ENCODE measurements at regions not wholly inside any gene's neighbourhood (a gene's known extent, or its start where the extent isn't known, plus 50 kb on each side); places are given as distances from the start of the nearest gene placed in this dataset.

- Histone ChIP-seq H3K27ac (ENCODE audit: insufficient read depth, low read depth, low read length) (no peak overlapping the region), H3K27me3 (ENCODE audit: control insufficient read depth in 2 of 2, insufficient read depth in 2 of 2, low read length in 2 of 2) (no peaks in the 10 kb centered on the region), H3K9me1 (replicated peaks; ENCODE audit: control insufficient read depth, extremely low read depth, insufficient read depth, low read length) (no peaks in the 10 kb centered on the region), H3K9ac (replicated peaks; ENCODE audit: extremely low read depth, insufficient read depth, low read length) (no peak overlapping the region), H3K4me2 (ENCODE audit: insufficient read depth, low read length) (no peak overlapping the region), H3K79me2 (ENCODE audit: control insufficient read depth, insufficient read depth, low read length) (no peaks in the 10 kb centered on the region), H2AFZ (ENCODE audit: low read depth, low read length) (no peak overlapping the region), H3K4me1 (ENCODE audit: control insufficient read depth, extremely low read depth, insufficient read depth, low read length) (no peaks in the 10 kb centered on the region), H4K20me1 (replicated peaks; ENCODE audit: control insufficient read depth, extremely low read depth, insufficient read depth, low read length) (no peaks in the 10 kb centered on the region), H3K4me3 (replicated peaks in 1 of 3; ENCODE audit: insufficient read depth in 1 of 3, low read depth in 1 of 3, low read length in 3 of 3) (no peak overlapping the region), H3K9me3 (replicated peaks; ENCODE audit: control insufficient read depth, insufficient read depth, low read length) (no peaks in the 10 kb centered on the region), H3K36me3 (ENCODE audit: control insufficient read depth in 2 of 2, extremely low read depth in 1 of 2, insufficient read depth in 2 of 2, low read length in 2 of 2) (no peaks in the 10 kb centered on the region)
- BruUV-seq (replicated peaks), result no TSS peak
- POLR2A ChIA-PET, result no interaction called here
- intact Hi-C loops (cut with micrococcal nuclease), result no loop called here
- CTCF ChIA-PET, result interaction anchor here (2.9 kb wide), 1 partner anchor 11 kb away, joined by 8 read pairs; no protein-coding TSS in a partner anchor
- dilution Hi-C loops (cut with MboI; ENCODE audit: extremely low pct_ligation_motif_present, low sequenced_read_pairs), result no loop called here
- no peak for TF ChIP-seq JUN (IDR thresholded peaks at IDR 0.05; ENCODE audit: borderline replicate concordance, insufficient read depth, insufficient read length, low read depth)
- no peak for TF ChIP-seq MYC (IDR thresholded peaks at IDR 0.05; ENCODE audit: low read depth, low read length)
- no peak for TF ChIP-seq EZH2 (IDR thresholded peaks at IDR 0.05; ENCODE audit: borderline replicate concordance, low read depth, low read length, severe bottlenecking)
- no peak for TF ChIP-seq POLR2A (IDR thresholded peaks at IDR 0.05; ENCODE audit: low read depth, low read length)
- no peak for TF ChIP-seq MAX (IDR thresholded peaks at IDR 0.05; ENCODE audit: insufficient read depth, insufficient read length)
- TF ChIP-seq GATA2 (IDR thresholded peaks at IDR 0.05; ENCODE audit: insufficient read depth, insufficient read length, low read depth, low read length), result no peak
- no peak for TF ChIP-seq POLR2AphosphoS5 (IDR thresholded peaks at IDR 0.05; ENCODE audit: insufficient read depth, low read depth, low read length)
- FAIRE-seq (no peak), DNase-seq (ENCODE audit: low read depth, low spot score) (no peak)
These were observed 106.5 kb downstream of the C12orf50 start for GRCh38 chr12:87922736-87923135.

GRCh38 chr12:87921621-87922020, 107.6 kb downstream of the C12orf50 start:
- Histone ChIP-seq H4K20me1 (replicated peaks; ENCODE audit: control insufficient read depth, extremely low read depth, insufficient read depth, low read length) (no peaks in the 10 kb centered on the region), H2AFZ (ENCODE audit: low read depth, low read length) (no peak overlapping the region), H3K27me3 (ENCODE audit: control insufficient read depth in 2 of 2, insufficient read depth in 2 of 2, low read length in 2 of 2) (no peaks in the 10 kb centered on the region), H3K4me1 (ENCODE audit: control insufficient read depth, extremely low read depth, insufficient read depth, low read length) (no peaks in the 10 kb centered on the region), H3K36me3 (ENCODE audit: control insufficient read depth in 2 of 2, extremely low read depth in 1 of 2, insufficient read depth in 2 of 2, low read length in 2 of 2) (no peaks in the 10 kb centered on the region), H3K4me3 (replicated peaks in 1 of 3; ENCODE audit: insufficient read depth in 1 of 3, low read depth in 1 of 3, low read length in 3 of 3) (no peak overlapping the region), H3K9ac (replicated peaks; ENCODE audit: extremely low read depth, insufficient read depth, low read length) (no peak overlapping the region), H3K79me2 (ENCODE audit: control insufficient read depth, insufficient read depth, low read length) (no peaks in the 10 kb centered on the region), H3K9me1 (replicated peaks; ENCODE audit: control insufficient read depth, extremely low read depth, insufficient read depth, low read length) (no peaks in the 10 kb centered on the region), H3K9me3 (replicated peaks; ENCODE audit: control insufficient read depth, insufficient read depth, low read length) (no peaks in the 10 kb centered on the region), H3K27ac (ENCODE audit: insufficient read depth, low read depth, low read length) (no peak overlapping the region), H3K4me2 (ENCODE audit: insufficient read depth, low read length) (no peak overlapping the region)
- FAIRE-seq (no peak), DNase-seq (ENCODE audit: low read depth, low spot score) (no peak)
- POLR2A ChIA-PET, result no interaction called here
- CTCF ChIA-PET, result no interaction called here
- no TSS peak for BruUV-seq (replicated peaks)
- intact Hi-C loops (cut with micrococcal nuclease) (no loop called here), dilution Hi-C loops (cut with MboI; ENCODE audit: extremely low pct_ligation_motif_present, low sequenced_read_pairs) (no loop called here)
- TF ChIP-seq POLR2AphosphoS5 (IDR thresholded peaks at IDR 0.05; ENCODE audit: insufficient read depth, low read depth, low read length), result no peak
- TF ChIP-seq JUN (IDR thresholded peaks at IDR 0.05; ENCODE audit: borderline replicate concordance, insufficient read depth, insufficient read length, low read depth), result no peak
- no peak for TF ChIP-seq CTCF (IDR thresholded peaks at IDR 0.05; ENCODE audit: extremely low read depth in 1 of 2, insufficient read depth in 1 of 2, low read depth in 1 of 2, low read length in 2 of 2)
- TF ChIP-seq POLR2A (IDR thresholded peaks at IDR 0.05; ENCODE audit: low read depth, low read length), result no peak
- TF ChIP-seq GATA2 (IDR thresholded peaks at IDR 0.05; ENCODE audit: insufficient read depth, insufficient read length, low read depth, low read length), result no peak
- TF ChIP-seq FOS (IDR thresholded peaks at IDR 0.05; ENCODE audit: borderline replicate concordance, insufficient read depth, low read length), result no peak
- TF ChIP-seq MAX (IDR thresholded peaks at IDR 0.05; ENCODE audit: insufficient read depth, insufficient read length), result no peak
- no peak for TF ChIP-seq EZH2 (IDR thresholded peaks at IDR 0.05; ENCODE audit: borderline replicate concordance, low read depth, low read length, severe bottlenecking)
- no peak for TF ChIP-seq MYC (IDR thresholded peaks at IDR 0.05; ENCODE audit: low read depth, low read length)

Data from endothelial cell of umbilical vein (primary cell).